Sigmoid colon (tissue), 4 donors: ENCODE measurements at regions not wholly inside any gene's neighbourhood (a gene's known extent, or its start where the extent isn't known, plus 50 kb on each side); places are given as distances from the start of the nearest gene placed in this dataset.

Experiments used
- POLR2A ChIP-seq, 2 donors: fragments of 450-650 bp; IDR thresholded peaks; one replicate each; pipeline ENCODE4 v1.6.1; 2016; ENCODE audit warnings: antibody characterized with exemption in 2 of 2, mild to moderate bottlenecking in 2 of 2, moderate library complexity in 2 of 2
- POLR2AphosphoS5 ChIP-seq, 4 donors: sonication (generic); formaldehyde crosslinking; IDR thresholded peaks; one replicate each; pipeline ENCODE4 v1.6.1; 2017; ENCODE audit warnings: antibody characterized with exemption in 4 of 4
- TF ChIP-seq, protein P1 (sequence below), 4 experiments: fragments of 450-650 bp in 3 of 4; fragments of 200-600 bp in 1 of 4; IDR thresholded peaks; one replicate each; pipeline ENCODE4 v1.5.1; 2016 to 2019; ENCODE audit warnings: antibody characterized with exemption in 4 of 4, mild to moderate bottlenecking in 3 of 4, moderate library complexity in 2 of 4

DNA sequence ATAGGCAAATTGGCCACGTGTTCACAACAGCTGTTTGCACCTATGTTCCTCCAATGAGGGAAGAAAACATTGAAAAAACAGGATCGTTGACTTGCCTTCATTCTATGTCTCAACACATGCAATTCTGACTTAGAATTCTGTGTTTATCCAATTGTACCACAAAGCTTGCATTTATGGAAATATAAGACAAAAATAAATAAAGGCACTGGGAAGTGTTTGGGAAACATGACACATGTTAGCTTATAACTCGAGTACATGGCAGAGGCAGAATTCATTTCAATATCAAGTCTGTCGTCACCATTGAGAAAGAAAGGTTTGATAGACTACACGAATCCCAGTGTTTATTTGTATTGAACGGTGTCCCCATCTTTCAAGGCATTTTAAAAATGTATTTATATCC lies 291.2 kb downstream of the AHR start:
- TF ChIP-seq, protein P1, sequence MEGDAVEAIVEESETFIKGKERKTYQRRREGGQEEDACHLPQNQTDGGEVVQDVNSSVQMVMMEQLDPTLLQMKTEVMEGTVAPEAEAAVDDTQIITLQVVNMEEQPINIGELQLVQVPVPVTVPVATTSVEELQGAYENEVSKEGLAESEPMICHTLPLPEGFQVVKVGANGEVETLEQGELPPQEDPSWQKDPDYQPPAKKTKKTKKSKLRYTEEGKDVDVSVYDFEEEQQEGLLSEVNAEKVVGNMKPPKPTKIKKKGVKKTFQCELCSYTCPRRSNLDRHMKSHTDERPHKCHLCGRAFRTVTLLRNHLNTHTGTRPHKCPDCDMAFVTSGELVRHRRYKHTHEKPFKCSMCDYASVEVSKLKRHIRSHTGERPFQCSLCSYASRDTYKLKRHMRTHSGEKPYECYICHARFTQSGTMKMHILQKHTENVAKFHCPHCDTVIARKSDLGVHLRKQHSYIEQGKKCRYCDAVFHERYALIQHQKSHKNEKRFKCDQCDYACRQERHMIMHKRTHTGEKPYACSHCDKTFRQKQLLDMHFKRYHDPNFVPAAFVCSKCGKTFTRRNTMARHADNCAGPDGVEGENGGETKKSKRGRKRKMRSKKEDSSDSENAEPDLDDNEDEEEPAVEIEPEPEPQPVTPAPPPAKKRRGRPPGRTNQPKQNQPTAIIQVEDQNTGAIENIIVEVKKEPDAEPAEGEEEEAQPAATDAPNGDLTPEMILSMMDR (IDR thresholded peaks at IDR 0.05): no peak
- TF ChIP-seq POLR2A (IDR thresholded peaks at IDR 0.05) (no peak), POLR2AphosphoS5 (IDR thresholded peaks at IDR 0.05) (no peak)
